ENCODE measurements at regions not wholly inside any gene's neighbourhood (a gene's known extent, or its start where the extent isn't known, plus 50 kb on each side); places are given as distances from the start of the nearest gene placed in this dataset.
"Not testable (repeated sequence)": the region's sequence is repeated elsewhere in the genome, so short reads cannot be mapped to it uniquely, and the experiment has no call there.

- DNase-seq, result no peak
These were observed 127.7 kb downstream of the ALDH8A1 start for GRCh38 chr6:134821928-134822864.

GRCh38 chr6:134821397-134821796 is 128.5 kb downstream of the ALDH8A1 start:
- DNase-seq, result no peak

GRCh38 chr6:134819863-134820800 is 129.8 kb downstream of the ALDH8A1 start:
- DNase-seq, result no peak

- no peak for DNase-seq
These were observed 130.7 kb downstream of the ALDH8A1 start for GRCh38 chr6:134819236-134819635.

- no peak for DNase-seq
These were observed 132.5 kb downstream of the ALDH8A1 start for GRCh38 chr6:134817448-134817847.

- no peak for DNase-seq
These were observed 133.1 kb downstream of the ALDH8A1 start for GRCh38 chr6:134816780-134817179.

- DNase-seq, result no peak
These were observed 133.6 kb downstream of the ALDH8A1 start for GRCh38 chr6:134816300-134816699.

- DNase-seq, result no peak
These were observed 135.7 kb downstream of the ALDH8A1 start for GRCh38 chr6:134814076-134814695.

GRCh38 chr6:134813146-134813545 is 136.8 kb downstream of the ALDH8A1 start:
- DNase-seq, result no peak

GRCh38 chr6:134810402-134810801 is 139.5 kb downstream of the ALDH8A1 start:
- DNase-seq, result no peak

GRCh38 chr6:134809130-134809529 is 140.8 kb downstream of the ALDH8A1 start:
- DNase-seq, result no peak

- DNase-seq, result no peak
These were observed 143.6 kb downstream of the ALDH8A1 start for GRCh38 chr6:134806180-134806798.

GRCh38 chr6:134805168-134805567 is 144.7 kb downstream of the ALDH8A1 start:
- no peak for DNase-seq

GRCh38 chr6:134804311-134804710 is 145.6 kb downstream of the ALDH8A1 start:
- DNase-seq, result not testable (repeated sequence)

- DNase-seq, result no peak
These were observed 147.4 kb downstream of the ALDH8A1 start for GRCh38 chr6:134802426-134803058.

GRCh38 chr6:134797400-134798113 is 152.3 kb downstream of the ALDH8A1 start:
- DNase-seq, result no peak

- DNase-seq, result no peak
These were observed 154.2 kb downstream of the ALDH8A1 start for GRCh38 chr6:134795691-134796090.

GRCh38 chr6:134795001-134795400 is 154.9 kb downstream of the ALDH8A1 start:
- no peak for DNase-seq

GRCh38 chr6:134791243-134791843 is 158.6 kb downstream of the ALDH8A1 start:
- DNase-seq, result not testable (repeated sequence)

- DNase-seq, result peak; percentile 26 to 62 (median 53)
These were observed 162.5 kb downstream of the ALDH8A1 start for GRCh38 chr6:134787261-134787877.

Data from suppressor macrophage treated with lipopolysaccharide for 1 hour (primary cell).